OCI-LY7 (cell line): ENCODE measurements at regions not wholly inside any gene's neighbourhood (a gene's known extent, or its start where the extent isn't known, plus 50 kb on each side); places are given as distances from the start of the nearest gene placed in this dataset.

Source experiments
- BruUV-seq: library from RNA; stranded (reverse); fragments of 400-500 nt; replicated peaks from 2 replicates; lab custom pipeline; 2021; lab: Mats Ljungman, UMichigan
- CTCF ChIA-PET: fragments of 300-600 bp; sonication (Branson Sonifier 250); formaldehyde crosslinking; loops from one replicate; lab custom pipeline; 2022; ENCODE audit warnings: antibody characterized with exemption; ENCODE audit not compliant: unreplicated experiment; lab: Charles Lee
- POLR2A ChIA-PET: fragments of 300-600 bp; sonication (Branson Sonifier 250); formaldehyde crosslinking; loops from one replicate; lab custom pipeline; 2022; ENCODE audit warnings: antibody characterized with exemption; lab: Charles Lee
- DNase-seq: peaks from one replicate; pipeline ENCODE4 v3.0.0-alpha.2; 2015; ENCODE audit warnings: low spot score
- H2AFZ ChIP-seq: fragments of 200-600 bp; sonication (generic), shearing (Covaris generic); 2 replicates; pipeline ENCODE4 v1.6.1; 2014; ENCODE audit warnings: mild to moderate bottlenecking, antibody characterized with exemption, low read length, moderate library complexity
- H3K27ac ChIP-seq: fragments of 200-600 bp; sonication (generic); 2 replicates; pipeline ENCODE4 v1.5.1; 2014; ENCODE audit warnings: mixed run types, low read depth, mild to moderate bottlenecking, moderate library complexity, low read length, inconsistent platforms; ENCODE audit not compliant: poor library complexity, severe bottlenecking
- H3K36me3 ChIP-seq: fragments of 200-600 bp; sonication (generic); 2 replicates; pipeline ENCODE4 v1.6.1; 2014; ENCODE audit warnings: mild to moderate bottlenecking, antibody characterized with exemption, low read length, moderate library complexity, mixed read lengths; ENCODE audit not compliant: insufficient read depth
- H3K4me1 ChIP-seq: fragments of 200-600 bp; sonication (generic); 2 replicates; pipeline ENCODE4 v1.5.1; 2014; ENCODE audit warnings: mild to moderate bottlenecking, low read length; ENCODE audit not compliant: insufficient read depth, poor library complexity, severe bottlenecking
- H3K4me2 ChIP-seq: fragments of 200-600 bp; sonication (generic); 2 replicates; pipeline ENCODE4 v1.6.1; 2014; ENCODE audit warnings: mild to moderate bottlenecking, low read length
- H3K4me3 ChIP-seq: fragments of 200-600 bp; sonication (generic); 2 replicates; pipeline ENCODE4 v1.5.1; 2014; ENCODE audit warnings: mild to moderate bottlenecking, low read depth, low read length; ENCODE audit not compliant: poor library complexity, severe bottlenecking
- H3K79me2 ChIP-seq: fragments of 200-600 bp; sonication (generic); 2 replicates; pipeline ENCODE4 v1.6.1; 2016; ENCODE audit warnings: low read depth, mild to moderate bottlenecking, low read length, moderate library complexity, mixed read lengths; ENCODE audit not compliant: insufficient read depth
- H3K9me2 ChIP-seq: fragments of 200-600 bp; sonication (generic); 2 replicates; pipeline ENCODE4 v1.6.1; 2016; ENCODE audit warnings: mild to moderate bottlenecking, low read length, mixed read lengths; ENCODE audit not compliant: insufficient read depth
- H3K9me3 ChIP-seq: fragments of 200-600 bp; sonication (generic); 2 replicates; pipeline ENCODE4 v1.6.1; 2014; ENCODE audit warnings: mild to moderate bottlenecking, mixed run types, low read length, mixed read lengths
- H4K20me1 ChIP-seq: fragments of 200-600 bp; sonication (generic); 2 replicates; pipeline ENCODE4 v1.6.1; 2014; ENCODE audit warnings: mild to moderate bottlenecking, antibody characterized with exemption, low read length, moderate library complexity, mixed read lengths; ENCODE audit not compliant: insufficient read depth
- CTCF ChIP-seq: fragments of 200-600 bp; sonication (generic); conservative IDR thresholded peaks from 2 replicates; pipeline ENCODE4 v1.5.1; 2014; ENCODE audit warnings: mild to moderate bottlenecking, antibody characterized with exemption, low read length, moderate library complexity, mixed read lengths
- EZH2phosphoT487 ChIP-seq: fragments of 200-600 bp; sonication (generic); IDR thresholded peaks from 2 replicates; pipeline ENCODE4 v1.6.1; 2018; ENCODE audit warnings: low read depth, borderline replicate concordance, mild to moderate bottlenecking, mixed run types, antibody characterized with exemption, low read length, moderate library complexity, mixed read lengths
- intact Hi-C: fragments of 100-400 bp; cut with micrococcal nuclease; formaldehyde crosslinking; loops from one replicate; pipeline ENCODE4 v1.10.0; 2022; ENCODE audit not compliant: unreplicated experiment

GRCh38 chr20:11976966-11977365 lies 59.3 kb downstream of the BTBD3 start:
- H3K79me2 ChIP-seq, result no peaks in the 10 kb centered on the region
- no peak for DNase-seq
- ChIA-PET CTCF (no interaction called here), POLR2A (interaction anchor here (0.5 kb wide), 1 partner anchor 14 kb away, joined by 3 read pairs; no protein-coding TSS in a partner anchor)
- no peaks in the 10 kb centered on the region for H3K9me3 ChIP-seq
- intact Hi-C loops, result no loop called here
- no peaks in the 10 kb centered on the region for H4K20me1 ChIP-seq
- no TSS peak for BruUV-seq
- no peaks in the 10 kb centered on the region for H3K4me1 ChIP-seq
- TF ChIP-seq CTCF (no peak), EZH2phosphoT487 (no peak)
- no peaks in the 10 kb centered on the region for H3K9me2 ChIP-seq
- no peaks in the 10 kb centered on the region for H3K36me3 ChIP-seq
- no peak overlapping the region for H2AFZ ChIP-seq
- no peak overlapping the region for H3K4me3 ChIP-seq
- no peak overlapping the region for H3K4me2 ChIP-seq
- no peak overlapping the region for H3K27ac ChIP-seq

- BruUV-seq, result no TSS peak
- Histone ChIP-seq H3K36me3 (no peaks in the 10 kb centered on the region), H4K20me1 (no peaks in the 10 kb centered on the region), H3K79me2 (no peaks in the 10 kb centered on the region), H3K9me2 (no peaks in the 10 kb centered on the region), H2AFZ (no peak overlapping the region), H3K4me2 (no peak overlapping the region), H3K4me1 (no peaks in the 10 kb centered on the region), H3K4me3 (no peak overlapping the region), H3K9me3 (no peaks in the 10 kb centered on the region), H3K27ac (no peak overlapping the region)
- no peak for TF ChIP-seq CTCF
- TF ChIP-seq EZH2phosphoT487, result no peak
- CTCF ChIA-PET, result no interaction called here
- DNase-seq, result no peak
- intact Hi-C loops, result no loop called here
- POLR2A ChIA-PET, result no interaction called here
Measured at GRCh38 chr20:11978496-11978895, 60.8 kb downstream of the BTBD3 start.

- no peak overlapping the region for H3K4me2 ChIP-seq
- H3K4me3 ChIP-seq, result no peak overlapping the region
- no peak for DNase-seq
- H3K9me2 ChIP-seq, result no peaks in the 10 kb centered on the region
- H3K27ac ChIP-seq, result no peak overlapping the region
- POLR2A ChIA-PET, result interaction anchor here (0.6 kb wide), 1 partner anchor 1418 kb away, joined by 4 read pairs; no protein-coding TSS in a partner anchor
- no peaks in the 10 kb centered on the region for H3K79me2 ChIP-seq
- H3K36me3 ChIP-seq, result no peaks in the 10 kb centered on the region
- CTCF ChIA-PET, result no interaction called here
- no TSS peak for BruUV-seq
- no peak for TF ChIP-seq EZH2phosphoT487
- TF ChIP-seq CTCF, result no peak
- intact Hi-C loops, result no loop called here
- no peaks in the 10 kb centered on the region for H4K20me1 ChIP-seq
- no peaks in the 10 kb centered on the region for H3K4me1 ChIP-seq
- no peaks in the 10 kb centered on the region for H3K9me3 ChIP-seq
- H2AFZ ChIP-seq, result no peak overlapping the region
Measured at GRCh38 chr20:11979306-11979990, 61.8 kb downstream of the BTBD3 start.
